Karpas-422 (cell line): ENCODE measurements at regions not wholly inside any gene's neighbourhood (a gene's known extent, or its start where the extent isn't known, plus 50 kb on each side); places are given as distances from the start of the nearest gene placed in this dataset.
"Not testable (repeated sequence)": the region's sequence is repeated elsewhere in the genome, so short reads cannot be mapped to it uniquely, and the experiment has no call there.

Experiments used
- DNase-seq: peaks from one replicate; pipeline ENCODE4 v3.0.0-alpha.2; 2015
- H2AFZ ChIP-seq: fragments of 200-600 bp; sonication (generic); 2 replicates; pipeline ENCODE4 v1.6.1; 2014; ENCODE audit warnings: antibody characterized with exemption, low read length, mixed read lengths
- H3K27ac ChIP-seq: fragments of 200-600 bp; sonication (generic); 2 replicates; pipeline ENCODE4 v1.5.1; 2014; ENCODE audit warnings: mild to moderate bottlenecking, low read length, moderate library complexity
- H3K27me3 ChIP-seq: fragments of 200-600 bp; sonication (generic); 2 replicates; pipeline ENCODE4 v1.6.1; 2014; ENCODE audit warnings: low read length, mixed read lengths
- H3K36me3 ChIP-seq: fragments of 200-600 bp; sonication (generic); 2 replicates; pipeline ENCODE4 v1.6.1; 2014; ENCODE audit warnings: low read length, mixed read lengths; ENCODE audit not compliant: insufficient read depth
- H3K4me1 ChIP-seq: fragments of 200-600 bp; sonication (generic); 2 replicates; pipeline ENCODE4 v1.6.1; 2014; ENCODE audit warnings: mild to moderate bottlenecking, low read length, mixed read lengths
- H3K4me2 ChIP-seq: fragments of 200-600 bp; sonication (generic); 2 replicates; pipeline ENCODE4 v1.6.1; 2014; ENCODE audit warnings: low read length, low read depth, mild to moderate bottlenecking; ENCODE audit not compliant: poor library complexity, severe bottlenecking
- H3K4me3 ChIP-seq: fragments of 200-600 bp; sonication (generic); 2 replicates; pipeline ENCODE4 v1.5.1; 2014; ENCODE audit warnings: mild to moderate bottlenecking, antibody characterized with exemption, low read length, mixed read lengths
- H3K79me2 ChIP-seq: fragments of 200-600 bp; sonication (generic); 2 replicates; pipeline ENCODE4 v1.6.1; 2014; ENCODE audit warnings: mild to moderate bottlenecking, low read length, mixed read lengths
- H3K9ac ChIP-seq: fragments of 200-600 bp; sonication (generic); 2 replicates; pipeline ENCODE4 v1.6.0; 2014; ENCODE audit warnings: low read length
- H3K9me2 ChIP-seq: fragments of 200-600 bp; sonication (generic), shearing (Covaris generic); replicated peaks from 2 replicates; pipeline ENCODE4 v1.6.0; 2014; ENCODE audit warnings: mild to moderate bottlenecking, low read length, moderate library complexity; ENCODE audit not compliant: insufficient read depth
- H3K9me3 ChIP-seq: fragments of 300-700, 200-600 bp; sonication (generic); 2 replicates; pipeline ENCODE4 v1.6.1; 2014; ENCODE audit warnings: low read length, mixed read lengths
- H4K20me1 ChIP-seq: fragments of 200-600 bp; sonication (generic); 2 replicates; pipeline ENCODE4 v1.6.1; 2014; ENCODE audit warnings: mild to moderate bottlenecking, antibody characterized with exemption, low read length, low read depth; ENCODE audit not compliant: insufficient read depth

GRCh38 chr14:105705512-105705861, 179.1 kb downstream of the TMEM121 start:
- Histone ChIP-seq H3K4me2 (peak overlapping the region; percentile 41), H3K27ac (peak overlapping the region; percentile 79), H3K4me1 (peaks cover 43% of the 10 kb centered on the region), H3K9ac (peak overlapping the region; percentile 66)
- not testable (repeated sequence) for H2AFZ ChIP-seq, DNase-seq, H3K27me3 ChIP-seq, H3K36me3 ChIP-seq, H3K9me2 ChIP-seq, H3K9me3 ChIP-seq, H4K20me1 ChIP-seq, H3K4me3 ChIP-seq, H3K79me2 ChIP-seq

GRCh38 chr14:105705862-105706700, 179.7 kb downstream of the TMEM121 start:
- not testable (repeated sequence) for H3K9me3 ChIP-seq, H2AFZ ChIP-seq, H3K27me3 ChIP-seq, H4K20me1 ChIP-seq, H3K9me2 ChIP-seq, H3K4me3 ChIP-seq, H3K79me2 ChIP-seq, H3K36me3 ChIP-seq
- peak overlapping the region; percentile 66 for H3K9ac ChIP-seq
- peak overlapping the region; percentile 41 for H3K4me2 ChIP-seq
- DNase-seq, result peak; percentile 97
- H3K27ac ChIP-seq, result peak overlapping the region; percentile 79
- peaks cover 37% of the 10 kb centered on the region for H3K4me1 ChIP-seq

GRCh38 chr14:105706701-105707019, 180.3 kb downstream of the TMEM121 start:
- H2AFZ ChIP-seq, DNase-seq, H3K36me3 ChIP-seq, H4K20me1 ChIP-seq, H3K4me3 ChIP-seq, H3K9me3 ChIP-seq, H3K79me2 ChIP-seq, H3K9me2 ChIP-seq, H3K27me3 ChIP-seq: not testable (repeated sequence)
- Histone ChIP-seq H3K4me2 (peak overlapping the region; percentile 41), H3K27ac (peak overlapping the region; percentile 79; the same call in 1 of the 2 replicates), H3K4me1 (peaks cover 31% of the 10 kb centered on the region), H3K9ac (peak overlapping the region; percentile 66)

- not testable (repeated sequence) for H3K36me3 ChIP-seq, H3K79me2 ChIP-seq, H3K9me2 ChIP-seq, DNase-seq, H3K4me2 ChIP-seq, H3K9me3 ChIP-seq, H3K4me3 ChIP-seq, H2AFZ ChIP-seq, H3K27me3 ChIP-seq, H4K20me1 ChIP-seq
- H3K9ac ChIP-seq, result peak overlapping the region; percentile 66
- H3K27ac ChIP-seq, result peak overlapping the region; percentile 79; the same call in 1 of the 2 replicates
- peaks cover 27% of the 10 kb centered on the region for H3K4me1 ChIP-seq
Measured at GRCh38 chr14:105707099-105707498, 180.7 kb downstream of the TMEM121 start.

- H4K20me1 ChIP-seq, H3K4me3 ChIP-seq, H3K9me2 ChIP-seq, H3K27ac ChIP-seq, H3K9me3 ChIP-seq, H3K79me2 ChIP-seq, H3K27me3 ChIP-seq, H2AFZ ChIP-seq, H3K4me2 ChIP-seq, DNase-seq, H3K9ac ChIP-seq, H3K36me3 ChIP-seq: not testable (repeated sequence)
- peaks cover 20% of the 10 kb centered on the region for H3K4me1 ChIP-seq
Measured at GRCh38 chr14:105707723-105708151, 181.4 kb downstream of the TMEM121 start.

GRCh38 chr14:105708251-105709134, 182.1 kb downstream of the TMEM121 start:
- not testable (repeated sequence) for H4K20me1 ChIP-seq, H2AFZ ChIP-seq, H3K79me2 ChIP-seq, H3K27me3 ChIP-seq, H3K9ac ChIP-seq, H3K27ac ChIP-seq, H3K9me3 ChIP-seq, H3K36me3 ChIP-seq, H3K9me2 ChIP-seq, H3K4me3 ChIP-seq, H3K4me2 ChIP-seq, DNase-seq
- peaks cover 19% of the 10 kb centered on the region for H3K4me1 ChIP-seq

GRCh38 chr14:105709281-105710118, 183.1 kb downstream of the TMEM121 start:
- Histone ChIP-seq H3K79me2 (no peaks in the 10 kb centered on the region), H3K36me3 (no peaks in the 10 kb centered on the region), H3K4me2 (no peak overlapping the region), H3K4me1 (peaks cover 19% of the 10 kb centered on the region), H3K9ac (no peak overlapping the region), H3K27ac (no peak overlapping the region), H3K4me3 (no peak overlapping the region), H3K9me2 (no peaks in the 10 kb centered on the region), H2AFZ (no peak overlapping the region), H4K20me1 (no peaks in the 10 kb centered on the region), H3K27me3 (no peaks in the 10 kb centered on the region), H3K9me3 (no peaks in the 10 kb centered on the region)
- no peak for DNase-seq
